ENCODE measurements at regions not wholly inside any gene's neighbourhood (a gene's known extent, or its start where the extent isn't known, plus 50 kb on each side); places are given as distances from the start of the nearest gene placed in this dataset.

GRCh38 chr13:33723772-33724435 is 94.0 kb upstream of the RFC3 start:
- peak; percentile 79 for DNase-seq

- DNase-seq: no peak
These were observed 92.6 kb upstream of the RFC3 start for GRCh38 chr13:33725340-33725739.

GRCh38 chr13:33727297-33728083 is 90.5 kb upstream of the RFC3 start:
- DNase-seq: no peak

GRCh38 chr13:33728271-33729037 is 89.5 kb upstream of the RFC3 start:
- DNase-seq: no peak

GRCh38 chr13:33730147-33730546 is 87.8 kb upstream of the RFC3 start:
- DNase-seq: peak; percentile 5

GRCh38 chr13:33730619-33731018 is 87.3 kb upstream of the RFC3 start:
- DNase-seq: no peak

- no peak for DNase-seq
These were observed 82.7 kb upstream of the RFC3 start for GRCh38 chr13:33735276-33735675.

- no peak for DNase-seq
These were observed 78.7 kb upstream of the RFC3 start for GRCh38 chr13:33739254-33739653.

- DNase-seq: no peak
These were observed 77.8 kb upstream of the RFC3 start for GRCh38 chr13:33740134-33740538.

- no peak for DNase-seq
These were observed 75.6 kb upstream of the RFC3 start for GRCh38 chr13:33742321-33742720.

GRCh38 chr13:33743438-33744368 is 74.2 kb upstream of the RFC3 start:
- DNase-seq: peak; percentile 49

- no peak for DNase-seq
These were observed 73.2 kb upstream of the RFC3 start for GRCh38 chr13:33744589-33745369.

GRCh38 chr13:33745370-33746324 is 72.3 kb upstream of the RFC3 start:
- no peak for DNase-seq

GRCh38 chr13:33746867-33747266 is 71.1 kb upstream of the RFC3 start:
- DNase-seq: no peak

GRCh38 chr13:33751151-33751550 is 66.8 kb upstream of the RFC3 start:
- DNase-seq: no peak

- DNase-seq: no peak
These were observed 65.9 kb upstream of the RFC3 start for GRCh38 chr13:33752094-33752493.

GRCh38 chr13:33752597-33752996 is 65.4 kb upstream of the RFC3 start:
- DNase-seq: no peak

- DNase-seq: no peak
These were observed 61.0 kb upstream of the RFC3 start for GRCh38 chr13:33756929-33757328.

GRCh38 chr13:33757713-33758112 is 60.2 kb upstream of the RFC3 start:
- DNase-seq: no peak

GRCh38 chr13:33758113-33758512 is 59.8 kb upstream of the RFC3 start:
- DNase-seq: no peak

GRCh38 chr13:33761740-33762139 is 56.2 kb upstream of the RFC3 start:
- no peak for DNase-seq
